ENCODE measurements at regions not wholly inside any gene's neighbourhood (a gene's known extent, or its start where the extent isn't known, plus 50 kb on each side); places are given as distances from the start of the nearest gene placed in this dataset.

DNA sequence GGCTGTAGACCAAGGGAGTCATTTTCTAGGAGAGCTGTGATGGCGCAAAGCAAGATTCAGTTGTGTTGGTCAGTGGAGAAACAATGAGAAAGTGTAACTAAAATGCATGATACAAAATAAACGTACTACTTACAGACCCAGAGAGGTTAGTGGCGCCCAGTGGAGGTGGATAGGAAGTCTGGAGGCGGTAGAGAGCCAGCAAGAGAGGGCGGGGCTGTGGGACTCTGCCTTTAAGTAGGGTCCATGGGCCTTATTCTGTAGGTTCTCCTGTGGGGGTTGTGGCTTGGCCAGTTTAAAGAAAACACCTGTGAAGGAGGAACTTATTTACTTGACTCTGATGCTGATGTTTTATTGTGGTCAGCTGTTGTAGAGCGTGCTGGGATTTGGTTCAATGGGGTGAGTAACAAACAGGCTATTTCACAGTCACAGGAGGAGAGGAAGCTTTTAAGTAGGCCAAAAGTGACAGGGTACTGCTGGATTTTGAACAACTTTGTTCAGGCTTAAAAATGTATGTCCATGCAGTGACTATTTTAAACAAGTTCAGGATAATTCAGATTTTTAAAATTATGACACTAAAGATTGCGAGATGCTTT lies 1097.7 kb downstream of the TMTC2 start:
- no peak overlapping the region for H3K27ac Mint-ChIP-seq (ENCODE audit: unreplicated experiment)
- H3K4me3 Mint-ChIP-seq (ENCODE audit: low read depth, unreplicated experiment) = no peak overlapping the region
- peaks cover 9% of the 10 kb centered on the region for H3K4me1 Mint-ChIP-seq (ENCODE audit: low read depth, unreplicated experiment)
- no peaks in the 10 kb centered on the region for H3K36me3 Mint-ChIP-seq (ENCODE audit: insufficient read depth, unreplicated experiment)
- intact Hi-C loops (cut with micrococcal nuclease; ENCODE audit: unreplicated experiment) = no loop called here
- no peaks in the 10 kb centered on the region for H3K9me3 Mint-ChIP-seq (ENCODE audit: low read depth, unreplicated experiment)
- CTCF ChIA-PET = no interaction called here
- BruUV-seq (replicated peaks) = no TSS peak
- H3K27me3 Mint-ChIP-seq (ENCODE audit: unreplicated experiment) = no peaks in the 10 kb centered on the region
- no peak for DNase-seq
- TF ChIP-seq, protein P1, sequence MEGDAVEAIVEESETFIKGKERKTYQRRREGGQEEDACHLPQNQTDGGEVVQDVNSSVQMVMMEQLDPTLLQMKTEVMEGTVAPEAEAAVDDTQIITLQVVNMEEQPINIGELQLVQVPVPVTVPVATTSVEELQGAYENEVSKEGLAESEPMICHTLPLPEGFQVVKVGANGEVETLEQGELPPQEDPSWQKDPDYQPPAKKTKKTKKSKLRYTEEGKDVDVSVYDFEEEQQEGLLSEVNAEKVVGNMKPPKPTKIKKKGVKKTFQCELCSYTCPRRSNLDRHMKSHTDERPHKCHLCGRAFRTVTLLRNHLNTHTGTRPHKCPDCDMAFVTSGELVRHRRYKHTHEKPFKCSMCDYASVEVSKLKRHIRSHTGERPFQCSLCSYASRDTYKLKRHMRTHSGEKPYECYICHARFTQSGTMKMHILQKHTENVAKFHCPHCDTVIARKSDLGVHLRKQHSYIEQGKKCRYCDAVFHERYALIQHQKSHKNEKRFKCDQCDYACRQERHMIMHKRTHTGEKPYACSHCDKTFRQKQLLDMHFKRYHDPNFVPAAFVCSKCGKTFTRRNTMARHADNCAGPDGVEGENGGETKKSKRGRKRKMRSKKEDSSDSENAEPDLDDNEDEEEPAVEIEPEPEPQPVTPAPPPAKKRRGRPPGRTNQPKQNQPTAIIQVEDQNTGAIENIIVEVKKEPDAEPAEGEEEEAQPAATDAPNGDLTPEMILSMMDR (IDR thresholded peaks at IDR 0.05; ENCODE audit: unreplicated experiment) = no peak

DNA sequence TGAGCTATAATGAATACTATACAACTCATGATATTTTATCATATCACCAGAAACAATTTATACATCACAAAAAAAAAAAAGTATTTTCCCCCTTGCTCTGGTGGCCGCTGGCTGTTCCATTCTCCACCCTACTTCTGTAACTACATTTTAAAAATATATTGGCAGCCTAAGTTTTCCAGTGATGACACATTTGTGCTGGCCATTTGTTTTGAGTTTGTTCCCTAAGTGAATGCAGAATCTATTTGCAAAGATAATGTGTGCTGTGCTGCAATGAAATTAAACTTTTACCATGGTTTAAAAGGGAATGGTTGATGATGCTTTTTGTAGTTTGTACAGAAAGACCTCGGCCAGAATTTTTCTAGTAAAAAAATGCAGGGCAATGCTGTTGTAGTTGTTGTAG lies 1092.8 kb downstream of the TMTC2 start:
- no peak overlapping the region for H3K4me3 Mint-ChIP-seq (ENCODE audit: low read depth, unreplicated experiment)
- DNase-seq = no peak
- CTCF ChIA-PET = no interaction called here
- no peaks in the 10 kb centered on the region for H3K9me3 Mint-ChIP-seq (ENCODE audit: low read depth, unreplicated experiment)
- TF ChIP-seq, protein P1 (IDR thresholded peaks at IDR 0.05; ENCODE audit: unreplicated experiment) = no peak
- intact Hi-C loops (cut with micrococcal nuclease; ENCODE audit: unreplicated experiment) = no loop called here
- H3K27ac Mint-ChIP-seq (ENCODE audit: unreplicated experiment) = no peak overlapping the region
- no TSS peak for BruUV-seq (replicated peaks)
- no peaks in the 10 kb centered on the region for H3K36me3 Mint-ChIP-seq (ENCODE audit: insufficient read depth, unreplicated experiment)
- H3K27me3 Mint-ChIP-seq (ENCODE audit: unreplicated experiment) = no peaks in the 10 kb centered on the region
- H3K4me1 Mint-ChIP-seq (ENCODE audit: low read depth, unreplicated experiment) = peaks cover 7% of the 10 kb centered on the region

DNA sequence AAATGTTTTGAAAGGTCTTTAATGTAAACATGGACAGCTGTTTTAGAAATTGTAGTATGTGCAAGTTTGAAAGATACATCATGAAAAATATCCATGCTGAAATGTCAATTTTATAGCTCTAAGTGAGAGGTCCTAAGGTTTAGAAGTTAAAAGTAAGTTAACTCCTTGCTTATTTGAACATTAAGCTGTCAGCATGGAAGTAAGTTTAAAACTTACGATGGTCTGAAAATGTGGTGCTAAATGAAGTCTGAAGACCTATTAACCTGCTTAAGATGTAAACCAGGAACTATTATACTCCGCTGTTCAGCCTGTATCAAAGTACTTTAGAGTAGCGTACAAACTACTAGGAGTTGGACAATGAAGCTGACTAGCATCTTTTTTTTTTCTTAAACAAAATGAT lies 1082.4 kb downstream of the TMTC2 start:
- BruUV-seq (replicated peaks) = no TSS peak
- TF ChIP-seq, protein P1 (IDR thresholded peaks at IDR 0.05; ENCODE audit: unreplicated experiment) = no peak
- H3K36me3 Mint-ChIP-seq (ENCODE audit: insufficient read depth, unreplicated experiment) = no peaks in the 10 kb centered on the region
- H3K4me1 Mint-ChIP-seq (ENCODE audit: low read depth, unreplicated experiment) = no peaks in the 10 kb centered on the region
- H3K4me3 Mint-ChIP-seq (ENCODE audit: low read depth, unreplicated experiment) = no peak overlapping the region
- no peak overlapping the region for H3K27ac Mint-ChIP-seq (ENCODE audit: unreplicated experiment)
- peaks cover 7% of the 10 kb centered on the region for H3K9me3 Mint-ChIP-seq (ENCODE audit: low read depth, unreplicated experiment)
- no peak for DNase-seq
- intact Hi-C loops (cut with micrococcal nuclease; ENCODE audit: unreplicated experiment) = no loop called here
- CTCF ChIA-PET = no interaction called here
- H3K27me3 Mint-ChIP-seq (ENCODE audit: unreplicated experiment) = no peaks in the 10 kb centered on the region

DNA sequence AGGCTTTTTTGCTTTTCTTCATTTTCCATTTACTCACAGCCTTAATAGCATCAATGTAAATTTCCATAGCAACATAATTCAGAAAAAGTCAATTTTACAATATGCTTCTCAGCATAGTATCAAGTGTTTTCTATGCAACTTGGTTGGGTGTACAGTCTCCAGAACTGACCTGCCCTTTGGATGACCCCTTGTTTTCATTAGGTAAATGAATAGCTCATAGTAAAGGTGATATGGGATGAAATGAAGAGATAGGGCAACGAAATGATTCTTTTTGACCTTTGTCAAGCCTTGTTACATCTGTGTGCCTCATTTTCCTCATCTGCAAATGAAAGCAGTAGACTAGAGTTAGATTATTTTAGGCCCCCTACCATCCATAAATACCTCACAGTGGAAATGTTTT lies 1081.0 kb downstream of the TMTC2 start:
- Mint-ChIP-seq H3K4me3 (ENCODE audit: low read depth, unreplicated experiment) (no peak overlapping the region), H3K27ac (ENCODE audit: unreplicated experiment) (no peak overlapping the region), H3K9me3 (ENCODE audit: low read depth, unreplicated experiment) (peaks cover 2% of the 10 kb centered on the region), H3K36me3 (ENCODE audit: insufficient read depth, unreplicated experiment) (no peaks in the 10 kb centered on the region), H3K4me1 (ENCODE audit: low read depth, unreplicated experiment) (peaks cover 13% of the 10 kb centered on the region), H3K27me3 (ENCODE audit: unreplicated experiment) (no peaks in the 10 kb centered on the region)
- no peak for DNase-seq
- CTCF ChIA-PET = interaction anchor here (1.1 kb wide), 1 partner anchor 49 kb away, joined by 3 read pairs; no protein-coding TSS in a partner anchor
- BruUV-seq (replicated peaks) = no TSS peak
- TF ChIP-seq, protein P1 (IDR thresholded peaks at IDR 0.05; ENCODE audit: unreplicated experiment) = no peak
- intact Hi-C loops (cut with micrococcal nuclease; ENCODE audit: unreplicated experiment) = no loop called here
